Dedifferentiated amniotic fluid mesenchymal stem cell (primary cell): ENCODE measurements at regions not wholly inside any gene's neighbourhood (a gene's known extent, or its start where the extent isn't known, plus 50 kb on each side); places are given as distances from the start of the nearest gene placed in this dataset.

Experiments
- DNase-seq: peaks from one replicate; pipeline ENCODE4 v3.0.0-alpha.2; 2016; ENCODE audit errors: extremely low spot score

GRCh38 chr3:146308682-146309081, 57.8 kb upstream of the PLSCR4 start:
- peak; percentile 67 for DNase-seq

GRCh38 chr3:146308222-146308621, 57.3 kb upstream of the PLSCR4 start:
- peak; percentile 82 for DNase-seq

- no peak for DNase-seq
Observed at GRCh38 chr3:146307456-146307725, 56.5 kb upstream of the PLSCR4 start.

GRCh38 chr3:146306656-146307455, 56.0 kb upstream of the PLSCR4 start:
- no peak for DNase-seq

- DNase-seq = no peak
Observed at GRCh38 chr3:146305808-146306423, 55.0 kb upstream of the PLSCR4 start.

GRCh38 chr3:146300768-146301167, 49.9 kb upstream of the PLSCR4 start:
- no peak for DNase-seq
